SK-N-SH (cell line): ENCODE measurements at regions not wholly inside any gene's neighbourhood (a gene's known extent, or its start where the extent isn't known, plus 50 kb on each side); places are given as distances from the start of the nearest gene placed in this dataset.

ENCODE experiments used
- CTCF ChIA-PET: fragments of 300-600, 350-600 bp; formaldehyde crosslinking; extraction: SDS; loops from one replicate; lab custom pipeline; 2021; lab: Yijun Ruan, JAX
- POLR2A ChIA-PET: fragments of 350-600 bp; sonication (Branson Sonifier 250); formaldehyde crosslinking; extraction: SDS; loops from one replicate; lab custom pipeline; 2020; ENCODE audit warnings: antibody characterized with exemption, inconsistent platforms; lab: Yijun Ruan, JAX
- DNase-seq: peaks from one replicate; pipeline ENCODE4 v3.0.0; 2012
- H2AFZ ChIP-seq: fragments of 200-600 bp; sonication (generic); 2 replicates; pipeline ENCODE4 v1.8.1; 2016; ENCODE audit warnings: antibody characterized with exemption, mild to moderate bottlenecking, low read depth
- H3F3A ChIP-seq: fragments of 200-600 bp; sonication (generic); replicated peaks from 2 replicates; pipeline ENCODE3; 2016; ENCODE audit warnings: antibody characterized with exemption, mild to moderate bottlenecking; ENCODE audit not compliant: insufficient read depth
- H3K27ac ChIP-seq, 2 experiments: fragments of 200-500 bp in 1 of 2; fragments of 200-600 bp in 1 of 2; sonication (Bioruptor generic) in 1 of 2; sonication (generic), shearing (Covaris generic) in 1 of 2; 2 replicates each; pipeline versions ENCODE4 v1.5.1 to v1.6.1; 2014 to 2016; ENCODE audit warnings: low read depth in 2 of 2, inconsistent platforms in 1 of 2, low read length in 1 of 2, mild to moderate bottlenecking in 1 of 2, mixed read lengths in 1 of 2
- H3K27me3 ChIP-seq: fragments of 200-600 bp; sonication (generic), shearing (Covaris generic); 2 replicates; pipeline ENCODE4 v1.6.1; 2016; ENCODE audit warnings: mixed run types; ENCODE audit not compliant: insufficient read depth
- H3K36me3 ChIP-seq, 2 experiments: fragments of 200-500 bp in 1 of 2; fragments of 200-600 bp in 1 of 2; sonication (Bioruptor generic) in 1 of 2; sonication (generic) in 1 of 2; replicated peaks in 1 of 2; 2 replicates each; pipeline versions ENCODE3 to v1.5.1; 2014 to 2016; ENCODE audit warnings: low read length in 1 of 2, mild to moderate bottlenecking in 1 of 2; ENCODE audit not compliant: insufficient read depth in 2 of 2, control insufficient read depth in 1 of 2
- H3K4me1 ChIP-seq, 2 experiments: fragments of 200-500 bp in 1 of 2; fragments of 200-600 bp in 1 of 2; sonication (Bioruptor generic) in 1 of 2; sonication (generic), shearing (Covaris generic) in 1 of 2; 2 replicates each; pipeline versions ENCODE4 v1.5.1 to v1.6.1; 2014 to 2016; ENCODE audit warnings: low read depth in 1 of 2, low read length in 1 of 2, mixed run types in 1 of 2; ENCODE audit not compliant: insufficient read depth in 2 of 2, control insufficient read depth in 1 of 2
- H3K4me2 ChIP-seq: fragments of 200-600 bp; sonication (generic), shearing (Covaris generic); 2 replicates; pipeline ENCODE4 v1.6.1; 2017; ENCODE audit warnings: mixed run types
- H3K4me3 ChIP-seq, 2 experiments: fragments of 200-500 bp in 1 of 2; fragments of 200-600 bp in 1 of 2; sonication (Bioruptor generic) in 1 of 2; sonication (generic), shearing (Covaris generic) in 1 of 2; 2 replicates each; pipeline versions ENCODE4 v1.5.1 to v1.8.1; 2014 to 2016; ENCODE audit warnings: low read depth in 2 of 2, inconsistent platforms in 1 of 2, low read length in 1 of 2, mild to moderate bottlenecking in 1 of 2, mixed read lengths in 1 of 2, moderate library complexity in 1 of 2
- H3K79me2 ChIP-seq: fragments of 200-600 bp; sonication (generic); 2 replicates; pipeline ENCODE4 v1.8.1; 2017; ENCODE audit warnings: mild to moderate bottlenecking; ENCODE audit not compliant: insufficient read depth
- H3K9ac ChIP-seq: fragments of 200-600 bp; sonication (generic); 2 replicates; pipeline ENCODE4 v1.6.1; 2017; ENCODE audit warnings: mixed run types
- H3K9me2 ChIP-seq: fragments of 200-600 bp; sonication (generic); 2 replicates; pipeline ENCODE4 v1.6.1; 2017; ENCODE audit warnings: mixed run types
- H3K9me3 ChIP-seq: fragments of 200-600 bp; sonication (generic); 2 replicates; pipeline ENCODE4 v1.6.1; 2017; ENCODE audit warnings: mixed run types, mild to moderate bottlenecking, moderate library complexity
- H4K20me1 ChIP-seq: fragments of 200-600 bp; sonication (generic); 2 replicates; pipeline ENCODE4 v1.6.1; 2017; ENCODE audit warnings: mild to moderate bottlenecking, mixed run types; ENCODE audit not compliant: insufficient read depth
- ELF1 ChIP-seq: IDR thresholded peaks from 2 replicates; pipeline ENCODE4 v1.4.0; 2012
- EP300 ChIP-seq, 2 experiments: IDR thresholded peaks; 2 replicates each; pipeline versions ENCODE4 v1.4.0 to v1.6.1; 2012; ENCODE audit warnings: borderline replicate concordance in 1 of 2, low read depth in 1 of 2, low read length in 1 of 2
- EZH2phosphoT487 ChIP-seq: fragments of 200-600 bp; sonication (generic); IDR thresholded peaks from 2 replicates; pipeline ENCODE4 v1.6.1; 2017; ENCODE audit warnings: low read depth, mixed run types, mild to moderate bottlenecking, antibody characterized with exemption, moderate library complexity, borderline replicate concordance
- FOSL2 ChIP-seq: IDR thresholded peaks from 2 replicates; pipeline ENCODE4 v1.4.0; 2012; ENCODE audit warnings: low read depth, mild to moderate bottlenecking, moderate library complexity, borderline replicate concordance
- FOXJ3 ChIP-seq: sonication (generic); formaldehyde crosslinking; IDR thresholded peaks from 2 replicates; pipeline ENCODE4 v1.5.1; 2020; ENCODE audit warnings: mild to moderate bottlenecking, missing genetic modification reagents
- FOXM1 ChIP-seq: IDR thresholded peaks from 2 replicates; pipeline ENCODE4 v1.4.0; 2012; ENCODE audit warnings: low read depth, mild to moderate bottlenecking
- GABPA ChIP-seq: IDR thresholded peaks from 2 replicates; pipeline ENCODE4 v1.4.0; 2012; ENCODE audit warnings: low read depth, mild to moderate bottlenecking
- GATA2 ChIP-seq: sonication (generic); formaldehyde crosslinking; IDR thresholded peaks from 2 replicates; pipeline ENCODE4 v1.5.0; 2020; ENCODE audit warnings: mild to moderate bottlenecking, missing genetic modification reagents
- MEF2A ChIP-seq: IDR thresholded peaks from 2 replicates; pipeline ENCODE4 v1.4.0; 2012; ENCODE audit warnings: low read depth, borderline replicate concordance
- MXI1 ChIP-seq: IDR thresholded peaks from 2 replicates; pipeline ENCODE4 v1.6.1; 2012; ENCODE audit warnings: mild to moderate bottlenecking, low read depth, low read length, improper control_type of control experiment
- RCOR1 ChIP-seq: fragments of 150-350 bp; IDR thresholded peaks from 2 replicates; pipeline ENCODE4 v1.6.1; 2017; ENCODE audit warnings: antibody characterized with exemption, low read length
- TAF1 ChIP-seq: IDR thresholded peaks from 2 replicates; pipeline ENCODE4 v1.6.1; 2012; ENCODE audit warnings: low read depth, mild to moderate bottlenecking, low read length, moderate library complexity, borderline replicate concordance
- whole genome bisulfite sequencing: methylation state at CpG from one replicate; pipeline ENCODE4 v1.1.6; 2017; ENCODE audit warnings: low lambda C conversion rate; 5-methylcytosine and 5-hydroxymethylcytosine counted together
- TF ChIP-seq, protein P1 (sequence below): IDR thresholded peaks from 2 replicates; pipeline ENCODE4; 2012
- TF ChIP-seq, protein P2 (sequence below): IDR thresholded peaks from 2 replicates; pipeline ENCODE4 v1.4.0; 2012; ENCODE audit warnings: low read depth
- TF ChIP-seq, protein P3 (sequence below): IDR thresholded peaks from 2 replicates; pipeline ENCODE4 v1.4.0; 2012; ENCODE audit warnings: low read depth, borderline replicate concordance

DNA sequence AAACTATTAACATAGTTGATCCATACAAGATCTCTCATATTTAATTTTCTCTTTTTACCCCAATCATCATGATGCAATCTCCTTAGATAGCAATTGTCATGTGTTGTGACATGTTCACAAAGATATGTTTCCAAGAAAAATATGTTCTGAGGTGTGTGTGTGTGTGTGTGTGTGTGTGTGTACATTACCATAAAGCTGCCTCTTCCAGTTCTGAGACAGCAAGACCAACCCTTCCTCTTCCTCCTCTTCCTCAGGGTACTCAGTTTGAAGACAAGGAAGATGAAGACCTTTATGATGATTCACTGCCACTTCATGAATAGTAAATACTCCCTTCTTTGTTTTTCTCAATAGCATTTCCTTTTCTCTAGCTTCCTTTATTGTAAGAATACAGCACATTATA, 303.3 kb upstream of the PRDM9 start (continued):
- TF ChIP-seq ELF1 (no peak), FOXM1 (no peak)
- TF ChIP-seq, protein P1, sequence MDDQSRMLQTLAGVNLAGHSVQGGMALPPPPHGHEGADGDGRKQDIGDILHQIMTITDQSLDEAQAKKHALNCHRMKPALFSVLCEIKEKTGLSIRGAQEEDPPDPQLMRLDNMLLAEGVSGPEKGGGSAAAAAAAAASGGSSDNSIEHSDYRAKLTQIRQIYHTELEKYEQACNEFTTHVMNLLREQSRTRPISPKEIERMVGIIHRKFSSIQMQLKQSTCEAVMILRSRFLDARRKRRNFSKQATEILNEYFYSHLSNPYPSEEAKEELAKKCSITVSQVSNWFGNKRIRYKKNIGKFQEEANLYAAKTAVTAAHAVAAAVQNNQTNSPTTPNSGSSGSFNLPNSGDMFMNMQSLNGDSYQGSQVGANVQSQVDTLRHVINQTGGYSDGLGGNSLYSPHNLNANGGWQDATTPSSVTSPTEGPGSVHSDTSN: no peak
- TF ChIP-seq, protein P2, sequence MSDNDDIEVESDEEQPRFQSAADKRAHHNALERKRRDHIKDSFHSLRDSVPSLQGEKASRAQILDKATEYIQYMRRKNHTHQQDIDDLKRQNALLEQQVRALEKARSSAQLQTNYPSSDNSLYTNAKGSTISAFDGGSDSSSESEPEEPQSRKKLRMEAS: no peak
- TF ChIP-seq, all 33 proteins: peak for 0

DNA sequence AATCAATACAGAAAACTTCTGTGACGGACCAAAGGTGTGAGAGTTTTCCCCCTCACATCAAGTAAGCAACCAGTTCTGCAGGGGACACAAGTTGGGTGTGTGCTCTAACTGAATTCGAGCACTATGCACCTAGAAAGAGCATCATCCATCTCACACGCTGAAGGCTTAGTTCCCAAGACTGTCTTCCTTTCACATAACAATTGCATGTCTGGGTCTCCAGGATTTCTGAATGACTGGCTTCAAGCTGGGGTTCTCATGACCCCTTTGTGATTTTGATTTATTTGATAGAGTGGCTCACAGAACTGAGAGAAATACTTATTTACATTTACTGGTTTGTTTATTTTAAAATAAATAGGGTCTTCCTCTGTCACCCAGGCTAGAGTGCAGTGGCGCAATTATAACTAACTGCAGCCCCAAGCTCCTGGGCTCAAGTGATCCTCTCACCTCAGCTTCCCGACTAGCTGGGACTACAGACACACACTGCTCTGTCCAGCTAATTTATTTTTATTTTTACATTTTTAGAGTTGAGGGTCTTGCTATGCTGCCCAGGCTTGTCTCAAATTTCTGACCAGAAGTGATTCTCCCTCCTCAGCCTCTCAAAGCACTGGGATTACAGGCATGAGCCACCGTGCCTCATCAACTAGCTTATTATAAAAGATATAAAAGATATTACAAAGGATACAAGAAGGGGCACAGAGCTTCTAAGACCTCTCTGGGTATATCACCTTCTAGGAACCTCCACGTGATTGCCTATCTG, 316.7 kb upstream of the CDH12 start:
- Histone ChIP-seq H3K79me2 (no peaks in the 10 kb centered on the region), H3K36me3 (no peaks in the 10 kb centered on the region), H3F3A (no peaks in the 10 kb centered on the region), H3K27ac (no peak overlapping the region), H3K4me3 (no peak overlapping the region), H4K20me1 (no peaks in the 10 kb centered on the region), H3K4me2 (no peak overlapping the region), H3K27me3 (no peaks in the 10 kb centered on the region), H3K4me1 (no peaks in the 10 kb centered on the region), H3K9ac (no peak overlapping the region), H3K9me3 (no peaks in the 10 kb centered on the region), H2AFZ (no peak overlapping the region), H3K9me2 (no peaks in the 10 kb centered on the region)
- TF ChIP-seq FOXJ3 (CRISPR knock-in tag) (no peak), EZH2phosphoT487 (no peak), RCOR1 (no peak), FOSL2 (no peak), EP300 (IDR thresholded peaks at IDR 0.05; ENCODE audit: borderline replicate concordance in 1 of 2, low read depth in 1 of 2, low read length in 1 of 2) (no peak), FOXM1 (no peak), TAF1 (no peak), GABPA (no peak), MEF2A (no peak), GATA2 (no peak), MXI1 (no peak)
- DNase-seq: no peak
- POLR2A ChIA-PET: no interaction called here
- CTCF ChIA-PET: interaction anchor here (1.2 kb wide), 1 partner anchor 39 kb away, joined by 4 read pairs; no protein-coding TSS in a partner anchor
- WGBS: 6% methylated on average over 7 of the region's 7 CpGs

DNA sequence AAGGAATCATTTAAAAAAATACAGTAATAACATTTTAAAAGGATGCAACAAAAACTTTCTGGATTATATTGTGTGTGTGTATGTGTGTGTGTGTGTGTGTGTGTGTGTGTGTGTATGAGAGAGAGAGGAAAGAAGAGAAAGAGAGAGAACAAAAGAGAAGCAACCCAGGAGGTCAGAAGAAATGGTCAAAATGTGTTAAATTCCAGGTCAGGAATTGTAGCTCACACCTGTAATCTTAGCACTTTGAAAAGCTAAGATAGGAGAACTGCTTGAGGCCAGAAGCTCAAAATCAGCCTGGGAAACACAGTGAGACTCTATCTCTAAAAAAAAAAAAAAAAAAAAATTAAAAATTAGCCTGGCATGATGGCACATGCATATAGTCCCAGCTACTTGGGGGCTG, 311.8 kb upstream of the CDH12 start:
- Histone ChIP-seq H3K27ac (no peak overlapping the region), H3F3A (no peaks in the 10 kb centered on the region), H3K4me2 (no peak overlapping the region), H3K9ac (no peak overlapping the region), H2AFZ (no peak overlapping the region), H3K4me1 (no peaks in the 10 kb centered on the region), H3K79me2 (no peaks in the 10 kb centered on the region), H3K4me3 (no peak overlapping the region), H3K36me3 (no peaks in the 10 kb centered on the region), H3K9me2 (no peaks in the 10 kb centered on the region), H3K9me3 (no peaks in the 10 kb centered on the region), H4K20me1 (no peaks in the 10 kb centered on the region), H3K27me3 (no peaks in the 10 kb centered on the region)
- TF ChIP-seq, protein P3, sequence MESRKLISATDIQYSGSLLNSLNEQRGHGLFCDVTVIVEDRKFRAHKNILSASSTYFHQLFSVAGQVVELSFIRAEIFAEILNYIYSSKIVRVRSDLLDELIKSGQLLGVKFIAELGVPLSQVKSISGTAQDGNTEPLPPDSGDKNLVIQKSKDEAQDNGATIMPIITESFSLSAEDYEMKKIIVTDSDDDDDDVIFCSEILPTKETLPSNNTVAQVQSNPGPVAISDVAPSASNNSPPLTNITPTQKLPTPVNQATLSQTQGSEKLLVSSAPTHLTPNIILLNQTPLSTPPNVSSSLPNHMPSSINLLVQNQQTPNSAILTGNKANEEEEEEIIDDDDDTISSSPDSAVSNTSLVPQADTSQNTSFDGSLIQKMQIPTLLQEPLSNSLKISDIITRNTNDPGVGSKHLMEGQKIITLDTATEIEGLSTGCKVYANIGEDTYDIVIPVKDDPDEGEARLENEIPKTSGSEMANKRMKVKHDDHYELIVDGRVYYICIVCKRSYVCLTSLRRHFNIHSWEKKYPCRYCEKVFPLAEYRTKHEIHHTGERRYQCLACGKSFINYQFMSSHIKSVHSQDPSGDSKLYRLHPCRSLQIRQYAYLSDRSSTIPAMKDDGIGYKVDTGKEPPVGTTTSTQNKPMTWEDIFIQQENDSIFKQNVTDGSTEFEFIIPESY: no peak
- no peak for DNase-seq
- CTCF ChIA-PET: no interaction called here
- POLR2A ChIA-PET: no interaction called here
